ENCODE measurements at regions not wholly inside any gene's neighbourhood (a gene's known extent, or its start where the extent isn't known, plus 50 kb on each side); places are given as distances from the start of the nearest gene placed in this dataset.

DNA sequence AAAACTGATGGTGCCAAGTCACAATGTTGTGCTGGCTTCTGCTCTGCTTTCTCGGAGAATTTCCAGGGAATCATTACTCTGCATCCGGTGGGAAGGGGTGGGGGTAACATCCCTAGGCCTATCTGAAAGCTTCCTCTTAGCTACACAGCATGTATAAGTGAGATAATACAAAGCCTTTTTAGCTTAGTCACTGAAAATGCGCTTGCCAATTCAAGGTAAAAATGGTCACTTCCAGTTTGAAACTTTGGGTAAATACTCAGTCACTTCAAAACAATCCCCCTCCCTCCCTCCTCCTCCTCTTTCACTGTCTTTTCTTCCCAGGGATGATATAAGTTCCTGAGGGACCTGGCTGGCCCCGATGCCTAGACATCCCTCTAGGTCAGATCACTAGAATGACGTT, 57.3 kb upstream of the APBB1IP start (continued):
- TF ChIP-seq, protein P1, sequence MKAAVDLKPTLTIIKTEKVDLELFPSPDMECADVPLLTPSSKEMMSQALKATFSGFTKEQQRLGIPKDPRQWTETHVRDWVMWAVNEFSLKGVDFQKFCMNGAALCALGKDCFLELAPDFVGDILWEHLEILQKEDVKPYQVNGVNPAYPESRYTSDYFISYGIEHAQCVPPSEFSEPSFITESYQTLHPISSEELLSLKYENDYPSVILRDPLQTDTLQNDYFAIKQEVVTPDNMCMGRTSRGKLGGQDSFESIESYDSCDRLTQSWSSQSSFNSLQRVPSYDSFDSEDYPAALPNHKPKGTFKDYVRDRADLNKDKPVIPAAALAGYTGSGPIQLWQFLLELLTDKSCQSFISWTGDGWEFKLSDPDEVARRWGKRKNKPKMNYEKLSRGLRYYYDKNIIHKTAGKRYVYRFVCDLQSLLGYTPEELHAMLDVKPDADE (IDR thresholded peaks at IDR 0.05) = no peak
- no peak for TF ChIP-seq ZNF331 (CRISPR knock-in tag; IDR thresholded peaks at IDR 0.05; ENCODE audit: low read depth)
- TF ChIP-seq, protein P2, sequence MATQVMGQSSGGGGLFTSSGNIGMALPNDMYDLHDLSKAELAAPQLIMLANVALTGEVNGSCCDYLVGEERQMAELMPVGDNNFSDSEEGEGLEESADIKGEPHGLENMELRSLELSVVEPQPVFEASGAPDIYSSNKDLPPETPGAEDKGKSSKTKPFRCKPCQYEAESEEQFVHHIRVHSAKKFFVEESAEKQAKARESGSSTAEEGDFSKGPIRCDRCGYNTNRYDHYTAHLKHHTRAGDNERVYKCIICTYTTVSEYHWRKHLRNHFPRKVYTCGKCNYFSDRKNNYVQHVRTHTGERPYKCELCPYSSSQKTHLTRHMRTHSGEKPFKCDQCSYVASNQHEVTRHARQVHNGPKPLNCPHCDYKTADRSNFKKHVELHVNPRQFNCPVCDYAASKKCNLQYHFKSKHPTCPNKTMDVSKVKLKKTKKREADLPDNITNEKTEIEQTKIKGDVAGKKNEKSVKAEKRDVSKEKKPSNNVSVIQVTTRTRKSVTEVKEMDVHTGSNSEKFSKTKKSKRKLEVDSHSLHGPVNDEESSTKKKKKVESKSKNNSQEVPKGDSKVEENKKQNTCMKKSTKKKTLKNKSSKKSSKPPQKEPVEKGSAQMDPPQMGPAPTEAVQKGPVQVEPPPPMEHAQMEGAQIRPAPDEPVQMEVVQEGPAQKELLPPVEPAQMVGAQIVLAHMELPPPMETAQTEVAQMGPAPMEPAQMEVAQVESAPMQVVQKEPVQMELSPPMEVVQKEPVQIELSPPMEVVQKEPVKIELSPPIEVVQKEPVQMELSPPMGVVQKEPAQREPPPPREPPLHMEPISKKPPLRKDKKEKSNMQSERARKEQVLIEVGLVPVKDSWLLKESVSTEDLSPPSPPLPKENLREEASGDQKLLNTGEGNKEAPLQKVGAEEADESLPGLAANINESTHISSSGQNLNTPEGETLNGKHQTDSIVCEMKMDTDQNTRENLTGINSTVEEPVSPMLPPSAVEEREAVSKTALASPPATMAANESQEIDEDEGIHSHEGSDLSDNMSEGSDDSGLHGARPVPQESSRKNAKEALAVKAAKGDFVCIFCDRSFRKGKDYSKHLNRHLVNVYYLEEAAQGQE (IDR thresholded peaks at IDR 0.05; ENCODE audit: unreplicated experiment) = no peak
- TF ChIP-seq CREB1 (CRISPR knock-in tag; IDR thresholded peaks at IDR 0.05; ENCODE audit: low read depth) = no peak
- TF ChIP-seq EZH2 (IDR thresholded peaks at IDR 0.05; ENCODE audit: low read depth, unreplicated experiment) = no peak

DNA sequence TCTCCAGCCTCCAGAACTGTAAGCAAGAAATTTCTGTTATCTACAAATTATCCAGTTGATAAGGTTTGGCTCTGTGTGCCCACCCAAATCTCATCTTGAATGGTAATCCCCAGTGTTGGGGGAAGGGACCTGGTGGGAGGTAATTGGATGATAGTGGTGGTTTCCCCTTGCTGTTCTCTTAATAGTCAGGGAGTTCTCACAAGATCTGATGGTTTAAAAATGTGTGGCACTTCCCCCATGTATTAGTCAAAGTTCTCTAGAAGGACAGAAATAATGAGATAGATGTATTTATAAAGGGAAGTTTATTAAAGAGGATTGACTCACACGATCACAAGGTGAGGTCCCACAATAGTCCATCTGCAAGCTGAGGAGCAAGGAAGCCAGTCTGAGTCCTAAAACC, 56.2 kb upstream of the APBB1IP start:
- H3K27ac Mint-ChIP-seq = no peak overlapping the region
- no peaks in the 10 kb centered on the region for H3K4me1 ChIP-seq (ENCODE audit: insufficient read depth)
- DNase-seq (ENCODE audit: low spot score) (no peak), ATAC-seq (no peak)
- no peaks in the 10 kb centered on the region for H3K36me3 Mint-ChIP-seq (ENCODE audit: low read depth)
- no peak overlapping the region for H3K4me3 Mint-ChIP-seq
- no peak overlapping the region for H3K27ac ChIP-seq (ENCODE audit: low read depth)
- no peaks in the 10 kb centered on the region for H3K27me3 ChIP-seq (ENCODE audit: insufficient read depth)
- H3K4me2 ChIP-seq = no peak overlapping the region
- no peaks in the 10 kb centered on the region for H3K36me3 ChIP-seq (ENCODE audit: insufficient read depth)
- no peak overlapping the region for H3K4me3 ChIP-seq
- no peaks in the 10 kb centered on the region for H3F3A ChIP-seq (replicated peaks; ENCODE audit: low read depth)
- H3K27me3 Mint-ChIP-seq (ENCODE audit: insufficient read depth, low read depth, poor library complexity) = no peaks in the 10 kb centered on the region
- peaks cover 4% of the 10 kb centered on the region for H3K4me1 Mint-ChIP-seq
- no peaks in the 10 kb centered on the region for H3K9me3 Mint-ChIP-seq
- no peaks in the 10 kb centered on the region for H3K79me2 ChIP-seq (replicated peaks; ENCODE audit: insufficient read depth)
- H2AFZ ChIP-seq = no peak overlapping the region
- no peaks in the 10 kb centered on the region for H4K20me1 ChIP-seq (replicated peaks; ENCODE audit: insufficient read depth)
- H3K9me2 ChIP-seq (ENCODE audit: insufficient read depth) = peaks cover 8% of the 10 kb centered on the region; the same call in 1 of the 2 replicates
- TF ChIP-seq NANOG (IDR thresholded peaks at IDR 0.05; ENCODE audit: borderline replicate concordance) (no peak), EZH2 (IDR thresholded peaks at IDR 0.05; ENCODE audit: low read depth, unreplicated experiment) (no peak), ZNF114 (CRISPR knock-in tag; IDR thresholded peaks at IDR 0.05) (no peak), POLR2AphosphoS5 (IDR thresholded peaks at IDR 0.05; ENCODE audit: low read depth) (no peak), ZNF331 (CRISPR knock-in tag; IDR thresholded peaks at IDR 0.05; ENCODE audit: low read depth) (no peak), EZH2phosphoT487 (IDR thresholded peaks at IDR 0.05; ENCODE audit: unreplicated experiment) (no peak), CREB1 (CRISPR knock-in tag; IDR thresholded peaks at IDR 0.05; ENCODE audit: low read depth) (no peak), STAT1 (IDR thresholded peaks at IDR 0.05; ENCODE audit: unreplicated experiment) (no peak)
- TF ChIP-seq, protein P1 (IDR thresholded peaks at IDR 0.05) = no peak
- TF ChIP-seq, protein P2 (IDR thresholded peaks at IDR 0.05; ENCODE audit: unreplicated experiment) = no peak
- TF ChIP-seq, protein P3, sequence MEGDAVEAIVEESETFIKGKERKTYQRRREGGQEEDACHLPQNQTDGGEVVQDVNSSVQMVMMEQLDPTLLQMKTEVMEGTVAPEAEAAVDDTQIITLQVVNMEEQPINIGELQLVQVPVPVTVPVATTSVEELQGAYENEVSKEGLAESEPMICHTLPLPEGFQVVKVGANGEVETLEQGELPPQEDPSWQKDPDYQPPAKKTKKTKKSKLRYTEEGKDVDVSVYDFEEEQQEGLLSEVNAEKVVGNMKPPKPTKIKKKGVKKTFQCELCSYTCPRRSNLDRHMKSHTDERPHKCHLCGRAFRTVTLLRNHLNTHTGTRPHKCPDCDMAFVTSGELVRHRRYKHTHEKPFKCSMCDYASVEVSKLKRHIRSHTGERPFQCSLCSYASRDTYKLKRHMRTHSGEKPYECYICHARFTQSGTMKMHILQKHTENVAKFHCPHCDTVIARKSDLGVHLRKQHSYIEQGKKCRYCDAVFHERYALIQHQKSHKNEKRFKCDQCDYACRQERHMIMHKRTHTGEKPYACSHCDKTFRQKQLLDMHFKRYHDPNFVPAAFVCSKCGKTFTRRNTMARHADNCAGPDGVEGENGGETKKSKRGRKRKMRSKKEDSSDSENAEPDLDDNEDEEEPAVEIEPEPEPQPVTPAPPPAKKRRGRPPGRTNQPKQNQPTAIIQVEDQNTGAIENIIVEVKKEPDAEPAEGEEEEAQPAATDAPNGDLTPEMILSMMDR (conservative IDR thresholded peaks at IDR 0.05; ENCODE audit: low read depth in 2 of 2) = no peak

All from GM23338 (cell line).